HCT116 (cell line): ENCODE measurements at regions not wholly inside any gene's neighbourhood (a gene's known extent, or its start where the extent isn't known, plus 50 kb on each side); places are given as distances from the start of the nearest gene placed in this dataset.
"Not testable (repeated sequence)": the region's sequence is repeated elsewhere in the genome, so short reads cannot be mapped to it uniquely, and the experiment has no call there.

Experiments
- ATAC-seq: fragments of 200-7000 bp; cut with Tn5 transposase; 2 replicates; pipeline ENCODE4 v1.9.1; 2020; ENCODE audit warnings: mild to moderate bottlenecking, moderate library complexity
- BruUV-seq: library from RNA; stranded (reverse); fragments of 400-500 nt; replicated peaks from 2 replicates; lab custom pipeline; 2021; lab: Mats Ljungman, UMichigan
- CTCF ChIA-PET: fragments of 300-600 bp; sonication (Branson Sonifier 250); formaldehyde crosslinking; loops from one replicate; lab custom pipeline; 2021; ENCODE audit warnings: antibody characterized with exemption; lab: Charles Lee
- POLR2A ChIA-PET: fragments of 300-600, 350-600 bp; sonication (Branson Sonifier 250); formaldehyde crosslinking; loops from one replicate; lab custom pipeline; 2021; ENCODE audit warnings: antibody characterized with exemption; lab: Charles Lee
- RAD21 ChIA-PET, 2 experiments: fragments of 300-600 bp; sonication (Branson Sonifier 250); formaldehyde crosslinking; loops; one replicate each; lab custom pipeline; 2023; ENCODE audit warnings: low total read pairs in 2 of 2; ENCODE audit not compliant: uncharacterized antibody in 2 of 2, unreplicated experiment in 2 of 2, low non-redundant PET in 1 of 2; lab: Charles Lee
- DNase-seq: peaks from one replicate; pipeline ENCODE4 v3.0.0-alpha.2; 2010; ENCODE audit warnings: low read depth, low spot score
- H2AFZ ChIP-seq: fragments of 200-600 bp; shearing (Covaris generic), sonication (generic); 2 replicates; pipeline ENCODE4 v1.6.1; 2017; ENCODE audit warnings: low read depth, mixed run types, mixed read lengths, antibody characterized with exemption, low read length; ENCODE audit not compliant: poor library complexity, severe bottlenecking
- H3K27ac ChIP-seq: 2 replicates; pipeline ENCODE4 v1.5.1; 2012; ENCODE audit warnings: low read depth, low read length
- H3K27me3 ChIP-seq: fragments of 200-600 bp; sonication (generic); 2 replicates; pipeline ENCODE4 v1.6.1; 2016; ENCODE audit warnings: mixed run types, low read length, mixed read lengths; ENCODE audit not compliant: insufficient read depth
- H3K36me3 ChIP-seq, 2 experiments: fragments of 200-500 bp in 1 of 2; fragments of 200-600 bp in 1 of 2; sonication (Bioruptor generic) in 1 of 2; sonication (generic) in 1 of 2; 2 replicates each; pipeline versions ENCODE4 v1.5.1 to v1.6.1; 2014 to 2016; ENCODE audit warnings: low read length in 2 of 2, inconsistent platforms in 1 of 2, mixed read lengths in 1 of 2, mixed run types in 1 of 2; ENCODE audit not compliant: insufficient read depth in 2 of 2, control insufficient read depth in 1 of 2
- H3K4me1 ChIP-seq, 2 experiments: fragments of 200-600 bp in 1 of 2; sonication (generic) in 1 of 2; 2 replicates each; pipeline versions ENCODE4 v1.5.1 to v1.6.1; 2012 to 2017; ENCODE audit warnings: low read length in 2 of 2, inconsistent platforms in 1 of 2, mild to moderate bottlenecking in 1 of 2, mixed read lengths in 1 of 2, mixed run types in 1 of 2, moderate library complexity in 1 of 2; ENCODE audit not compliant: insufficient read depth in 2 of 2, control insufficient read depth in 1 of 2
- H3K4me2 ChIP-seq: fragments of 200-600 bp; sonication (generic); 2 replicates; pipeline ENCODE4 v1.6.1; 2017; ENCODE audit warnings: mixed run types, low read length, mixed read lengths
- H3K4me3 ChIP-seq, 2 experiments: fragments of 200-600 bp in 1 of 2; sonication (generic) in 1 of 2; replicated peaks in 1 of 2; 2 replicates each; pipeline ENCODE4 v1.5.1; 2011 to 2016; ENCODE audit warnings: low read length in 2 of 2, control low read depth in 1 of 2, low read depth in 1 of 2, mild to moderate bottlenecking in 1 of 2, mixed read lengths in 1 of 2, mixed run types in 1 of 2
- H3K79me2 ChIP-seq: fragments of 200-600 bp; sonication (generic); 2 replicates; pipeline ENCODE4 v1.6.1; 2017; ENCODE audit warnings: mild to moderate bottlenecking, mixed run types, low read length, moderate library complexity, mixed read lengths; ENCODE audit not compliant: insufficient read depth
- H3K9ac ChIP-seq: fragments of 200-600 bp; sonication (generic); 2 replicates; pipeline ENCODE4 v1.6.1; 2016; ENCODE audit warnings: low read length, mixed read lengths
- H3K9me2 ChIP-seq: fragments of 200-600 bp; sonication (generic), shearing (Covaris generic); 2 replicates; pipeline ENCODE4 v1.6.1; 2017; ENCODE audit warnings: mixed run types, mild to moderate bottlenecking, moderate library complexity; ENCODE audit not compliant: insufficient read depth
- H3K9me3 ChIP-seq, 2 experiments: fragments of 200-500 bp in 1 of 2; fragments of 200-600 bp in 1 of 2; sonication (Bioruptor generic) in 1 of 2; sonication (generic) in 1 of 2; 2 replicates each; pipeline ENCODE4 v1.6.1; 2014 to 2017; ENCODE audit warnings: low read length in 2 of 2, mixed read lengths in 2 of 2, inconsistent platforms in 1 of 2, low read depth in 1 of 2, mild to moderate bottlenecking in 1 of 2, mixed run types in 1 of 2, moderate library complexity in 1 of 2; ENCODE audit not compliant: control insufficient read depth in 1 of 2, insufficient read depth in 1 of 2
- H4K20me1 ChIP-seq: fragments of 200-600 bp; sonication (generic), shearing (Covaris generic); 2 replicates; pipeline ENCODE4 v1.6.1; 2017; ENCODE audit warnings: mixed run types, mild to moderate bottlenecking, moderate library complexity; ENCODE audit not compliant: insufficient read depth
- ATF3 ChIP-seq: IDR thresholded peaks from 2 replicates; pipeline ENCODE4 v1.6.1; 2012
- CBX3 ChIP-seq: IDR thresholded peaks from 2 replicates; pipeline ENCODE4 v1.6.1; 2012; ENCODE audit warnings: low read depth
- CTCF ChIP-seq, 3 experiments: fragments of 200-600 bp in 1 of 3; sonication (generic) in 1 of 3; IDR thresholded peaks in 2 of 3; conservative IDR thresholded peaks in 1 of 3; 2 replicates each; pipeline ENCODE4 v1.5.1; 2012 to 2017; ENCODE audit warnings: low read depth in 2 of 3, low read length in 2 of 3, antibody characterized with exemption in 1 of 3, borderline replicate concordance in 1 of 3, control low read depth in 1 of 3, mild to moderate bottlenecking in 1 of 3, mixed read lengths in 1 of 3, mixed run types in 1 of 3, moderate library complexity in 1 of 3; ENCODE audit not compliant: insufficient read depth in 1 of 3
- EGR1 ChIP-seq: IDR thresholded peaks from 2 replicates; pipeline ENCODE4 v1.6.1; 2012; ENCODE audit warnings: low read depth
- EZH2 ChIP-seq: fragments of 200-600 bp; sonication (generic); IDR thresholded peaks from 2 replicates; pipeline ENCODE4 v1.6.1; 2017; ENCODE audit warnings: antibody characterized with exemption, mixed run types
- EZH2phosphoT487 ChIP-seq: fragments of 200-600 bp; IDR thresholded peaks from 2 replicates; pipeline ENCODE4 v1.6.1; 2018; ENCODE audit warnings: antibody characterized with exemption, borderline replicate concordance
- FOSL1 ChIP-seq: IDR thresholded peaks from 2 replicates; pipeline ENCODE4 v1.6.1; 2012; ENCODE audit warnings: low read depth
- POLR2A ChIP-seq: IDR thresholded peaks from 2 replicates; pipeline ENCODE4 v1.7.0; 2011; ENCODE audit warnings: borderline replicate concordance; ENCODE audit not compliant: insufficient read depth, insufficient read length; ENCODE audit errors: extremely low read depth
- POLR2AphosphoS5 ChIP-seq: IDR thresholded peaks from 2 replicates; pipeline ENCODE4 v1.6.1; 2011; ENCODE audit warnings: mild to moderate bottlenecking, low read depth, low read length, moderate library complexity
- REST ChIP-seq: IDR thresholded peaks from 2 replicates; pipeline ENCODE4 v1.6.1; 2012; ENCODE audit warnings: low read depth
- SRF ChIP-seq: IDR thresholded peaks from 2 replicates; pipeline ENCODE4 v1.6.1; 2012; ENCODE audit warnings: low read depth
- YY1 ChIP-seq: IDR thresholded peaks from 2 replicates; pipeline ENCODE4 v1.6.1; 2011; ENCODE audit warnings: low read length, low read depth, moderate library complexity, mild to moderate bottlenecking; ENCODE audit not compliant: insufficient replicate concordance; ENCODE audit errors: extremely low read depth
- ZNF274 ChIP-seq: fragments of 200-500 bp; sonication (Bioruptor generic); IDR thresholded peaks from 2 replicates; pipeline ENCODE4 v1.6.1; 2014; ENCODE audit warnings: mild to moderate bottlenecking, low read depth, low read length, inconsistent platforms
- intact Hi-C: fragments of 100-400 bp; cut with micrococcal nuclease; formaldehyde crosslinking; loops from 2 replicates; pipeline ENCODE4 v1.10.0; 2022

GRCh38 chr17:45644637-45645036, 139.5 kb upstream of the CRHR1 start:
- H3K27me3 ChIP-seq, H4K20me1 ChIP-seq, H3K79me2 ChIP-seq, H3K9ac ChIP-seq, H2AFZ ChIP-seq, BruUV-seq, H3K4me2 ChIP-seq, POLR2A ChIA-PET, H3K4me1 ChIP-seq, H3K9me3 ChIP-seq, H3K9me2 ChIP-seq, intact Hi-C loops, CTCF ChIA-PET, ATAC-seq, H3K4me3 ChIP-seq, H3K27ac ChIP-seq, H3K36me3 ChIP-seq, DNase-seq: not testable (repeated sequence)
- RAD21 ChIA-PET: interaction anchor here in 1 of 2 experiments (0.7 kb wide), 1 partner anchor 187 kb away, joined by 4 read pairs; no protein-coding TSS in a partner anchor

- H2AFZ ChIP-seq: no peak overlapping the region
- no peak overlapping the region for H3K9ac ChIP-seq
- no peak overlapping the region for H3K4me2 ChIP-seq
- ChIA-PET RAD21 (no interaction called here), CTCF (interaction anchor here (0.6 kb wide), 1 partner anchor 168 kb away, joined by 4 read pairs; no protein-coding TSS in a partner anchor), POLR2A (no interaction called here)
- no TSS peak for BruUV-seq
- H3K27ac ChIP-seq: no peak overlapping the region
- no peaks in the 10 kb centered on the region for H3K36me3 ChIP-seq
- H3K9me3 ChIP-seq: no peaks in the 10 kb centered on the region
- no peaks in the 10 kb centered on the region for H3K79me2 ChIP-seq
- H3K4me3 ChIP-seq: no peak overlapping the region
- H3K27me3 ChIP-seq: no peaks in the 10 kb centered on the region
- no peaks in the 10 kb centered on the region for H3K4me1 ChIP-seq
- no peak for DNase-seq
- H4K20me1 ChIP-seq: no peaks in the 10 kb centered on the region
- H3K9me2 ChIP-seq: no peaks in the 10 kb centered on the region
- no peak for ATAC-seq
- intact Hi-C loops: no loop called here
- TF ChIP-seq ZNF274 (no peak), CBX3 (no peak), EGR1 (no peak), REST (no peak), SRF (no peak), ATF3 (no peak), POLR2AphosphoS5 (no peak), EZH2 (no peak), EZH2phosphoT487 (no peak), FOSL1 (no peak), CTCF (IDR thresholded peaks at IDR 0.05 in 2 of 3, conservative IDR thresholded peaks at IDR 0.05 in 1 of 3; ENCODE audit: borderline replicate concordance in 1 of 3, insufficient read depth in 1 of 3, low read depth in 2 of 3, low read length in 2 of 3) (no peak), YY1 (no peak), POLR2A (no peak)
Measured at GRCh38 chr17:45645330-45645729, 138.8 kb upstream of the CRHR1 start.
